ENCODE measurements at regions not wholly inside any gene's neighbourhood (a gene's known extent, or its start where the extent isn't known, plus 50 kb on each side); places are given as distances from the start of the nearest gene placed in this dataset.
"Not testable (repeated sequence)": the region's sequence is repeated elsewhere in the genome, so short reads cannot be mapped to it uniquely, and the experiment has no call there.

DNA sequence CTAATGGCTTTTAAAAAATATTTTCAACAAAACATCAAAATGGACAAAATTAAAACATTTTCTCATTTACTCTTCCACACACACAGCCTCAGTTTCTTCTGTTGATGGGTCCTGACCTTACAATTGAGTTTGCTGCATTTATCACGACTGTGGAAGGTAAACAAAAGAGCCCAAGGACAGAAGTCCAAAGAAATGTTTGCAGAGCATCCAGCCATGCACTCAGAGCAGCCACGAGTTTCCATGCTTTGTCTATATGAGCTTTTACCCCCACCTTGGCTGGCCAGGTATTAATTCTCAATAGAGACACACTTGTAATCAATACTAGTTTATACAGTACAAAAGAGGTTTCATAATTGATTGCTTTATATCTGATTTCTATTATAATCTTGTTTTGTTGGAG is 85.0 kb upstream of the WDFY3 start (continued):
- TF ChIP-seq, protein P1, sequence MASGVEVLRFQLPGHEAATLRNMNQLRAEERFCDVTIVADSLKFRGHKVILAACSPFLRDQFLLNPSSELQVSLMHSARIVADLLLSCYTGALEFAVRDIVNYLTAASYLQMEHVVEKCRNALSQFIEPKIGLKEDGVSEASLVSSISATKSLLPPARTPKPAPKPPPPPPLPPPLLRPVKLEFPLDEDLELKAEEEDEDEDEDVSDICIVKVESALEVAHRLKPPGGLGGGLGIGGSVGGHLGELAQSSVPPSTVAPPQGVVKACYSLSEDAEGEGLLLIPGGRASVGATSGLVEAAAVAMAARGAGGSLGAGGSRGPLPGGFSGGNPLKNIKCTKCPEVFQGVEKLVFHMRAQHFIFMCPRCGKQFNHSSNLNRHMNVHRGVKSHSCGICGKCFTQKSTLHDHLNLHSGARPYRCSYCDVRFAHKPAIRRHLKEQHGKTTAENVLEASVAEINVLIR (CRISPR knock-in tag; IDR thresholded peaks at IDR 0.05), result no peak
- TF ChIP-seq DDX20 (tag; IDR thresholded peaks at IDR 0.05; ENCODE audit: low read depth) (no peak), PRMT5 (CRISPR knock-in tag; IDR thresholded peaks at IDR 0.05) (no peak)
- TF ChIP-seq, protein P2, sequence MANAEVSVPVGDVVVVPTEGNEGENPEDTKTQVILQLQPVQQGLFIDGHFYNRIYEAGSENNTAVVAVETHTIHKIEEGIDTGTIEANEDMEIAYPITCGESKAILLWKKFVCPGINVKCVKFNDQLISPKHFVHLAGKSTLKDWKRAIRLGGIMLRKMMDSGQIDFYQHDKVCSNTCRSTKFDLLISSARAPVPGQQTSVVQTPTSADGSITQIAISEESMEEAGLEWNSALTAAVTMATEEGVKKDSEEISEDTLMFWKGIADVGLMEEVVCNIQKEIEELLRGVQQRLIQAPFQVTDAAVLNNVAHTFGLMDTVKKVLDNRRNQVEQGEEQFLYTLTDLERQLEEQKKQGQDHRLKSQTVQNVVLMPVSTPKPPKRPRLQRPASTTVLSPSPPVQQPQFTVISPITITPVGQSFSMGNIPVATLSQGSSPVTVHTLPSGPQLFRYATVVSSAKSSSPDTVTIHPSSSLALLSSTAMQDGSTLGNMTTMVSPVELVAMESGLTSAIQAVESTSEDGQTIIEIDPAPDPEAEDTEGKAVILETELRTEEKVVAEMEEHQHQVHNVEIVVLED (CRISPR knock-in tag; IDR thresholded peaks at IDR 0.05), result no peak

DNA sequence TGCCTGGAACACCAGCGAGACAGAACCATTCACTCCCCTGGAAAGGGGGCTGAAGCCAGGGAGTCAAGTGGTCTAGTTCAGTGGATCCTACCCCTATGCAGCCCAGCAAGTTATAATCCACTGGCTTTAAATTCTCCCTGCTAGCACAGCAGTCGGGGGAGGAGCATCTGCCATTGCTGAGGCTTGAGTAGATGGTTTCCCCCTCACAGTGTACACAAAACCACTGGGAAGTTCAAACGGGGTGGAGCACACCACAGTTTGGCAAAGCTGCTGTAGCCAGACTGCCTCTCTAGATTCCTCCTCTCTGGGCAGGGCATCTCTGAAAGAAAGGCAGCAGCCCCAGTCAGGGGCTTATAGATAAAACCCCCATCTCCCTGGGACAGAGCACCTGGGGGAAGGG is 88.4 kb upstream of the WDFY3 start:
- in situ Hi-C loops (cut with MboI); intact Hi-C loops (cut with micrococcal nuclease); FAIRE-seq: not testable (repeated sequence)

More for the DNA sequence above, 88.4 kb upstream of the WDFY3 start:
- CTCF ChIA-PET (ENCODE audit: low intra/inter-chr PET ratio); DNase-seq (ENCODE audit: extremely low read depth in 1 of 4, low spot score in 3 of 4); H2AFZ ChIP-seq (ENCODE audit: low read depth, low read length); H4K20me1 ChIP-seq (replicated peaks; ENCODE audit: control insufficient read depth, insufficient read depth, low read length); BruUV-seq (replicated peaks); H3K9ac ChIP-seq (ENCODE audit: insufficient read depth in 1 of 2, low read depth in 2 of 2, low read length in 2 of 2); POLR2A ChIA-PET; H3K9me3 ChIP-seq (replicated peaks; ENCODE audit: control insufficient read depth, insufficient read depth, low read depth, low read length); H3K79me2 ChIP-seq (ENCODE audit: control insufficient read depth, insufficient read depth, low read length); ATAC-seq; H3K4me1 ChIP-seq (replicated peaks in 1 of 2; ENCODE audit: control insufficient read depth in 2 of 2, insufficient read depth in 2 of 2, low read length in 2 of 2); H3K27ac ChIP-seq (ENCODE audit: extremely low read depth, low read depth, low read length); H3K27me3 ChIP-seq (ENCODE audit: control insufficient read depth in 2 of 2, insufficient read depth in 2 of 2, low read length in 2 of 2); H3K4me3 ChIP-seq; H3K9me1 ChIP-seq (ENCODE audit: control insufficient read depth, insufficient read depth, low read length); H3K36me3 ChIP-seq (ENCODE audit: control insufficient read depth, insufficient read depth, low read length); H3K4me2 ChIP-seq (ENCODE audit: insufficient read depth, low read length): not testable (repeated sequence)
- WGBS (ENCODE audit: insufficient coverage, low coverage, missing lambda C conversion rate), result 0% methylated on average over 3 of the region's 3 CpGs

Measured in K562 (cell line).